ENCODE measurements at regions not wholly inside any gene's neighbourhood (a gene's known extent, or its start where the extent isn't known, plus 50 kb on each side); places are given as distances from the start of the nearest gene placed in this dataset.

DNA sequence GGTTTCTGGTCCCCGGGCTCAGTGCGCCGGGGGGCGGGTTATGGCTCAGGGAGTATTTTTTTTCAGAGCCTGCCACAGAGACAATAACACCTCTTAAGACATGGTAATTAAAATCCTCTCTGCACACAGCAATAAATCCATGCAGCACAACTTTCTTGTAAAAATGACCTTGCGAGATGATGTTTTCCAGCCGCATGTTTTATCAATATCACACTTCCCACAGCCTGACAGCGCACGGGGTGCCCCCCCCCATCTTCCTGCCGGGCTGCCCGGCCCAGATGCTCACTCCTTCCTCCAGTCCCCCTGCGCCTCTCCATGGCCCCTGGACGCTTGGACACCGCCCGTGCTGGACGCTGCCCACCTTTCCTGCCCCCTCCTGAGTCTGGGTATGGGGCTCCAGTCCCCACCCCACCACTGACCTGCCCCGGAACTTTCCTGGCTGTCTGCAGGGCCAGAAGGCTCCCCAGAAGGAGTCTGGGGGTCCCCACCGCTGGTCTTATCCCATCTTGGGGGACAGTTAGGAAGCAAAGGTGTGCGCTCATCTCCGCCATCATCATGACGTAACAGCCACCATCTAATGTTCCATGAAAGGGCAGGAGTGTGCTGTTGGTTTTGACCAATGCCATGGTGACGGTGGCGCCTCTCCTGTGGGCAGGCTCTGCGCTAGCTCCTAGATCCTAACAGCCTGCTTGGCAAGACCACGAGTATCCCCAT, 182.9 kb downstream of the KIF26A start:
- Histone ChIP-seq H3K4me2 (ENCODE audit: insufficient read depth, low read length) (no peak overlapping the region), H3K4me3 (ENCODE audit: low read depth in 1 of 2, low read length in 2 of 2) (no peak overlapping the region), H3K9me3 (ENCODE audit: insufficient read depth, low read length, severe bottlenecking) (no peaks in the 10 kb centered on the region), H3K79me2 (ENCODE audit: insufficient read depth, low read length) (no peaks in the 10 kb centered on the region), H3K4me1 (ENCODE audit: insufficient read depth, low read length) (no peaks in the 10 kb centered on the region), H3K36me3 (ENCODE audit: insufficient read depth, low read length) (no peaks in the 10 kb centered on the region), H3K27ac (ENCODE audit: low read length) (no peak overlapping the region), H3K27me3 (ENCODE audit: insufficient read depth, low read length, poor library complexity) (no peaks in the 10 kb centered on the region), H2AFZ (ENCODE audit: low read depth, low read length) (no peak overlapping the region), H3K9ac (ENCODE audit: low read depth, low read length) (no peak overlapping the region), H4K20me1 (ENCODE audit: insufficient read depth, low read length) (no peaks in the 10 kb centered on the region)
- no peak for TF ChIP-seq EZH2 (IDR thresholded peaks at IDR 0.05; ENCODE audit: borderline replicate concordance, low read depth, low read length, severe bottlenecking)
- TF ChIP-seq, protein P1, sequence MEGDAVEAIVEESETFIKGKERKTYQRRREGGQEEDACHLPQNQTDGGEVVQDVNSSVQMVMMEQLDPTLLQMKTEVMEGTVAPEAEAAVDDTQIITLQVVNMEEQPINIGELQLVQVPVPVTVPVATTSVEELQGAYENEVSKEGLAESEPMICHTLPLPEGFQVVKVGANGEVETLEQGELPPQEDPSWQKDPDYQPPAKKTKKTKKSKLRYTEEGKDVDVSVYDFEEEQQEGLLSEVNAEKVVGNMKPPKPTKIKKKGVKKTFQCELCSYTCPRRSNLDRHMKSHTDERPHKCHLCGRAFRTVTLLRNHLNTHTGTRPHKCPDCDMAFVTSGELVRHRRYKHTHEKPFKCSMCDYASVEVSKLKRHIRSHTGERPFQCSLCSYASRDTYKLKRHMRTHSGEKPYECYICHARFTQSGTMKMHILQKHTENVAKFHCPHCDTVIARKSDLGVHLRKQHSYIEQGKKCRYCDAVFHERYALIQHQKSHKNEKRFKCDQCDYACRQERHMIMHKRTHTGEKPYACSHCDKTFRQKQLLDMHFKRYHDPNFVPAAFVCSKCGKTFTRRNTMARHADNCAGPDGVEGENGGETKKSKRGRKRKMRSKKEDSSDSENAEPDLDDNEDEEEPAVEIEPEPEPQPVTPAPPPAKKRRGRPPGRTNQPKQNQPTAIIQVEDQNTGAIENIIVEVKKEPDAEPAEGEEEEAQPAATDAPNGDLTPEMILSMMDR (IDR thresholded peaks at IDR 0.05; ENCODE audit: borderline replicate concordance, extremely low read depth, low read length, poor library complexity, severe bottlenecking): no peak
- DNase-seq: no peak
- ATAC-seq (ENCODE audit: insufficient read depth, low read depth): no peak

DNA sequence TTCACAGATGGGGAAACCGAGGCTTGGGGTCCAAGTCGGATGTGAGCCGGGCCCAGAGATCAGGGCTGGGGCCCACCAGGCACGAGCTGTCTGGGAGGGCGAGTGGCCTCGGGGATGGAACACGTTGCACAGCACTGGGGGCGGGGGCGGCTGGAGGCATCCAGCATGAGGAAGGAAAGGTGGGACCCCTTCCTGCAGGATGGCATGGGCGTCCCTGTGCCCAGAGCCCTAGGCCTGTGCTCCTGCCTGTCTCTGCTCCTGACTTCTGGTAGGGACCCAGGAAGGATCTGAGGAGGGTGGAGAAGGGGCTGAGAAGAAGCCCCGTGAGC, 183.4 kb downstream of the KIF26A start:
- no peak for TF ChIP-seq EZH2 (IDR thresholded peaks at IDR 0.05; ENCODE audit: borderline replicate concordance, low read depth, low read length, severe bottlenecking)
- TF ChIP-seq, protein P1 (IDR thresholded peaks at IDR 0.05; ENCODE audit: borderline replicate concordance, extremely low read depth, low read length, poor library complexity, severe bottlenecking): no peak
- Histone ChIP-seq H4K20me1 (ENCODE audit: insufficient read depth, low read length) (no peaks in the 10 kb centered on the region), H3K27ac (ENCODE audit: low read length) (no peak overlapping the region), H3K9ac (ENCODE audit: low read depth, low read length) (no peak overlapping the region), H3K36me3 (ENCODE audit: insufficient read depth, low read length) (no peaks in the 10 kb centered on the region), H2AFZ (ENCODE audit: low read depth, low read length) (no peak overlapping the region), H3K27me3 (ENCODE audit: insufficient read depth, low read length, poor library complexity) (no peaks in the 10 kb centered on the region), H3K9me3 (ENCODE audit: insufficient read depth, low read length, severe bottlenecking) (no peaks in the 10 kb centered on the region), H3K4me2 (ENCODE audit: insufficient read depth, low read length) (no peak overlapping the region), H3K79me2 (ENCODE audit: insufficient read depth, low read length) (no peaks in the 10 kb centered on the region), H3K4me1 (ENCODE audit: insufficient read depth, low read length) (no peaks in the 10 kb centered on the region), H3K4me3 (ENCODE audit: low read depth in 1 of 2, low read length in 2 of 2) (no peak overlapping the region)
- no peak for DNase-seq
- no peak for ATAC-seq (ENCODE audit: insufficient read depth, low read depth)

DNA sequence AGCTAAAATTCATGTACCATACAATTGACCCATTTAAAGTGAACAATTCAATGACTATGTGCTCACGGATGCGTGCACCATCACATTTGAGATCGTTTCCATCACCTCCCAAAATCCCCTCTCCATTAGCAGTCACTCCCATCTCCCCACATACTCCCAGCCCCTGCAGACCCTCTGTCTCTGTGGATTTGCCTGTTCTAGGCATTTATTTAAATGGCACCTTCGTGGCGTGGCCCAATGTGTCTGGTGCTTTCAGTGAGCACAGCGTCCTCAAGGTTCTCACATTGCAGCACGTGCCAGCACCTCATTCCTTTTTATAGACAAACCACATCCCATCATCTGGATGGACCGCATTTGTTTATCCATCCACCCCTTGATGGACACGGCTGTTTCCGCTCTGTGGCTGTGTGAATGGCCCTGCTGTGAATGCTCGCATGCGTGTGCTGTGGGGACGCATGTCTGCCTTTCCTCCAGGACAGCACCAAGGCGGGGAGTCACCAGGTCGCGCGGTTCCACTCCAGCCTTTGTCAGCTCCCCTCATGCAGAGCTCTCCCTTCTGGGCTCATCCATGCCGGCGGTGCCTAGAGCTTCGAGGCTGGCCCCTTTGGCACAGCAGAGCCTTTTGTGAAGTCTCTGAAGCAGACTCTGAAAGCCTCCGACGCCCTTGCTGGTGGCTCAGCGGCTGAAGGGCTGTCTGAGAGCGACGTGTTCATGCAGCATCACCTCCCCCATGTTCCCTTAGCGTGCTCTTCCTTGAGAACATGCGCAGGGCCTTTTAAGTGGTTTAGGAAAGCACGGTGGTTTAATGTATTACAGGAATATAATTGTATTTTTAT, 184.4 kb downstream of the KIF26A start:
- ATAC-seq (ENCODE audit: insufficient read depth, low read depth): no peak
- no peaks in the 10 kb centered on the region for H3K27me3 ChIP-seq (ENCODE audit: insufficient read depth, low read length, poor library complexity)

More for the DNA sequence above, 184.4 kb downstream of the KIF26A start:
- no peak overlapping the region for H2AFZ ChIP-seq (ENCODE audit: low read depth, low read length)
- H3K9ac ChIP-seq (ENCODE audit: low read depth, low read length): no peak overlapping the region
- no peak for TF ChIP-seq EZH2 (IDR thresholded peaks at IDR 0.05; ENCODE audit: borderline replicate concordance, low read depth, low read length, severe bottlenecking)
- TF ChIP-seq, protein P1 (IDR thresholded peaks at IDR 0.05; ENCODE audit: borderline replicate concordance, extremely low read depth, low read length, poor library complexity, severe bottlenecking): no peak
- H3K4me1 ChIP-seq (ENCODE audit: insufficient read depth, low read length): no peaks in the 10 kb centered on the region
- H3K79me2 ChIP-seq (ENCODE audit: insufficient read depth, low read length): no peaks in the 10 kb centered on the region
- H3K4me2 ChIP-seq (ENCODE audit: insufficient read depth, low read length): no peak overlapping the region
- no peak overlapping the region for H3K4me3 ChIP-seq (ENCODE audit: low read depth in 1 of 2, low read length in 2 of 2)
- no peak overlapping the region for H3K27ac ChIP-seq (ENCODE audit: low read length)
- no peak for DNase-seq
- no peaks in the 10 kb centered on the region for H4K20me1 ChIP-seq (ENCODE audit: insufficient read depth, low read length)
- no peaks in the 10 kb centered on the region for H3K9me3 ChIP-seq (ENCODE audit: insufficient read depth, low read length, severe bottlenecking)
- H3K36me3 ChIP-seq (ENCODE audit: insufficient read depth, low read length): no peaks in the 10 kb centered on the region
